ENCODE measurements at regions not wholly inside any gene's neighbourhood (a gene's known extent, or its start where the extent isn't known, plus 50 kb on each side); places are given as distances from the start of the nearest gene placed in this dataset.
A peak's percentile ranks its signal among the peaks of the same experiment; 100 is the strongest.
"Not testable (repeated sequence)": the region's sequence is repeated elsewhere in the genome, so short reads cannot be mapped to it uniquely, and the experiment has no call there.

GRCh38 chr4:170788540-170789051 is 698.8 kb upstream of the AADAT start:
- not testable (repeated sequence) for DNase-seq

- no peak for DNase-seq
Observed at GRCh38 chr4:170777663-170778062, 687.9 kb upstream of the AADAT start.

GRCh38 chr4:170776983-170777382 is 687.2 kb upstream of the AADAT start:
- DNase-seq: no peak

- DNase-seq: no peak
Observed at GRCh38 chr4:170775851-170776250, 686.1 kb upstream of the AADAT start.

- no peak for DNase-seq
Observed at GRCh38 chr4:170773709-170774273, 684.0 kb upstream of the AADAT start.

- DNase-seq: no peak
Observed at GRCh38 chr4:170772429-170772828, 682.7 kb upstream of the AADAT start.

GRCh38 chr4:170770664-170771063 is 680.9 kb upstream of the AADAT start:
- DNase-seq: no peak

GRCh38 chr4:170769862-170770261 is 680.1 kb upstream of the AADAT start:
- DNase-seq: no peak

GRCh38 chr4:170758988-170759387 is 669.2 kb upstream of the AADAT start:
- no peak for DNase-seq

GRCh38 chr4:170750519-170750918 is 660.8 kb upstream of the AADAT start:
- DNase-seq: no peak

GRCh38 chr4:170748975-170749374 is 659.2 kb upstream of the AADAT start:
- DNase-seq: no peak

- DNase-seq: no peak
Observed at GRCh38 chr4:170743633-170744032, 653.9 kb upstream of the AADAT start.

- no peak for DNase-seq
Observed at GRCh38 chr4:170741856-170742255, 652.1 kb upstream of the AADAT start.

- DNase-seq: no peak
Observed at GRCh38 chr4:170736710-170737109, 647.0 kb upstream of the AADAT start.

GRCh38 chr4:170729897-170730296 is 640.1 kb upstream of the AADAT start:
- DNase-seq: no peak

- DNase-seq: peak; percentile 36
Observed at GRCh38 chr4:170729236-170729635, 639.5 kb upstream of the AADAT start.

GRCh38 chr4:170724191-170724590 is 634.4 kb upstream of the AADAT start:
- no peak for DNase-seq

GRCh38 chr4:170723171-170723570 is 633.4 kb upstream of the AADAT start:
- no peak for DNase-seq

- DNase-seq: no peak
Observed at GRCh38 chr4:170721812-170722373, 632.1 kb upstream of the AADAT start.

- DNase-seq: no peak
Observed at GRCh38 chr4:170716868-170717267, 627.1 kb upstream of the AADAT start.

GRCh38 chr4:170705907-170706306 is 616.2 kb upstream of the AADAT start:
- DNase-seq: no peak

GRCh38 chr4:170700064-170700463 is 610.3 kb upstream of the AADAT start:
- no peak for DNase-seq

- no peak for DNase-seq
Observed at GRCh38 chr4:170698334-170698733, 608.6 kb upstream of the AADAT start.

GRCh38 chr4:170697845-170698244 is 608.1 kb upstream of the AADAT start:
- no peak for DNase-seq

Data from left kidney (tissue), 1 donor.